Neutrophil (primary cell): ENCODE measurements at regions not wholly inside any gene's neighbourhood (a gene's known extent, or its start where the extent isn't known, plus 50 kb on each side); places are given as distances from the start of the nearest gene placed in this dataset.

ENCODE experiments used
- H3K27ac ChIP-seq: fragments of 200-600 bp; sonication (generic); 2 replicates; pipeline ENCODE4 v1.5.1; 2016; ENCODE audit warnings: mild to moderate bottlenecking, moderate library complexity
- H3K27me3 ChIP-seq: fragments of 200-600 bp; sonication (generic); 2 replicates; pipeline ENCODE4 v1.6.0; 2016; ENCODE audit warnings: mild to moderate bottlenecking
- H3K36me3 ChIP-seq: fragments of 200-600 bp; sonication (generic); 2 replicates; pipeline ENCODE4 v1.5.1; 2017
- H3K4me1 ChIP-seq, 2 experiments: fragments of 200-600 bp in 1 of 2; sonication (generic) in 1 of 2; 1 replicate in 1 of 2; 2 replicates in 1 of 2; pipeline versions ENCODE4 v1.5.1 to v1.6.1; 2013 to 2016; ENCODE audit warnings: low read depth in 1 of 2, low read length in 1 of 2, mild to moderate bottlenecking in 1 of 2, moderate library complexity in 1 of 2; ENCODE audit not compliant: control insufficient read depth in 1 of 2, insufficient read depth in 1 of 2
- H3K4me3 ChIP-seq, 2 experiments: fragments of 200-600 bp in 1 of 2; sonication (generic) in 1 of 2; 1 replicate in 1 of 2; 2 replicates in 1 of 2; pipeline ENCODE4 v1.5.1; 2013 to 2016; ENCODE audit warnings: low read depth in 1 of 2, low read length in 1 of 2, mild to moderate bottlenecking in 1 of 2, moderate library complexity in 1 of 2
- H3K9me3 ChIP-seq: fragments of 200-600 bp; sonication (generic); 2 replicates; pipeline ENCODE4 v1.5.1; 2016
- TF ChIP-seq, protein P1 (sequence below): fragments of 200-600 bp; sonication (generic); IDR thresholded peaks from 2 replicates; pipeline ENCODE4 v1.5.1; 2016; ENCODE audit warnings: antibody characterized with exemption

DNA sequence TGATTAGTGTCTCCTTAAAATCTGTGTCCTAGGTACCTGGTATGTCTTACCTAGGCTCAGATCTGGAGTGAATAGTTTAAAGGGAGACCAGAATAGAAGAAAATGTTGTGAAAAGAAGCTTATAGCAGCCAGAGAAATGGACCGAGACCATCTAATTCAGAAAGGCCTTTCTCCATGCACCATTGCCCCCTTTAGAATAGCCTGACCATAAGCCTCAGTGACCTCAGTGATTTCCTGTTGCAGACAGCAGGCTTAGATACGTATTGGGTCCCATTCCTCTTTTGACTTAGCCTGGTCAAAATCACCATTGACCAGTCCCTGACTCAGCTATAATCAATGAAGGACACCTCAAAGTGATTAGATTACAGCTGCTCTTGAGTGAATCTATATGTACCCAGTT is 690.7 kb upstream of the KLHL29 start:
- Histone ChIP-seq H3K4me1 (no peaks in the 10 kb centered on the region), H3K27me3 (no peaks in the 10 kb centered on the region), H3K27ac (no peak overlapping the region), H3K36me3 (no peaks in the 10 kb centered on the region), H3K4me3 (no peak overlapping the region), H3K9me3 (no peaks in the 10 kb centered on the region)
- TF ChIP-seq, protein P1, sequence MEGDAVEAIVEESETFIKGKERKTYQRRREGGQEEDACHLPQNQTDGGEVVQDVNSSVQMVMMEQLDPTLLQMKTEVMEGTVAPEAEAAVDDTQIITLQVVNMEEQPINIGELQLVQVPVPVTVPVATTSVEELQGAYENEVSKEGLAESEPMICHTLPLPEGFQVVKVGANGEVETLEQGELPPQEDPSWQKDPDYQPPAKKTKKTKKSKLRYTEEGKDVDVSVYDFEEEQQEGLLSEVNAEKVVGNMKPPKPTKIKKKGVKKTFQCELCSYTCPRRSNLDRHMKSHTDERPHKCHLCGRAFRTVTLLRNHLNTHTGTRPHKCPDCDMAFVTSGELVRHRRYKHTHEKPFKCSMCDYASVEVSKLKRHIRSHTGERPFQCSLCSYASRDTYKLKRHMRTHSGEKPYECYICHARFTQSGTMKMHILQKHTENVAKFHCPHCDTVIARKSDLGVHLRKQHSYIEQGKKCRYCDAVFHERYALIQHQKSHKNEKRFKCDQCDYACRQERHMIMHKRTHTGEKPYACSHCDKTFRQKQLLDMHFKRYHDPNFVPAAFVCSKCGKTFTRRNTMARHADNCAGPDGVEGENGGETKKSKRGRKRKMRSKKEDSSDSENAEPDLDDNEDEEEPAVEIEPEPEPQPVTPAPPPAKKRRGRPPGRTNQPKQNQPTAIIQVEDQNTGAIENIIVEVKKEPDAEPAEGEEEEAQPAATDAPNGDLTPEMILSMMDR, result no peak

DNA sequence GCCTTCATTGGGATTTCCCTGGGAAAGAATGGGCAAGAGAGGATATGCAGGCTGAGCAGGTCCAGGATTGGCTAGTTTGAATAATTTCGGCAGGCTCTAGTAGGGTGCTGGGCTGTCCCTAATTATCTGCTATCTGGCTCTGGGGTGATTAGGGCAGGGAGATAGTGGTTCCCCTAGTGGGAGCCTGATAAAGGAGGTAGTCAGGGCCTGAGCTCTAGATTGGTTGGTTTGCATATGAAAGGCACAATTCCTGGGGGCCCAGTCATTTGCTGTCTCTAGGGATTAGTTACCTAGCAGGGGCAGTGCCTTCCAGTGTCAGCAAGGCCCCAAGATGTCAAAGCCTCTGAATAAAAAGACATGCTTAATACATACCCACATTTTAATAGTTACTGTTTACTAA is 690.1 kb upstream of the KLHL29 start:
- TF ChIP-seq, protein P1, result no peak
- H3K27ac ChIP-seq, result no peak overlapping the region
- no peaks in the 10 kb centered on the region for H3K27me3 ChIP-seq
- H3K4me1 ChIP-seq, result no peaks in the 10 kb centered on the region
- no peak overlapping the region for H3K4me3 ChIP-seq
- H3K36me3 ChIP-seq, result no peaks in the 10 kb centered on the region
- no peaks in the 10 kb centered on the region for H3K9me3 ChIP-seq

DNA sequence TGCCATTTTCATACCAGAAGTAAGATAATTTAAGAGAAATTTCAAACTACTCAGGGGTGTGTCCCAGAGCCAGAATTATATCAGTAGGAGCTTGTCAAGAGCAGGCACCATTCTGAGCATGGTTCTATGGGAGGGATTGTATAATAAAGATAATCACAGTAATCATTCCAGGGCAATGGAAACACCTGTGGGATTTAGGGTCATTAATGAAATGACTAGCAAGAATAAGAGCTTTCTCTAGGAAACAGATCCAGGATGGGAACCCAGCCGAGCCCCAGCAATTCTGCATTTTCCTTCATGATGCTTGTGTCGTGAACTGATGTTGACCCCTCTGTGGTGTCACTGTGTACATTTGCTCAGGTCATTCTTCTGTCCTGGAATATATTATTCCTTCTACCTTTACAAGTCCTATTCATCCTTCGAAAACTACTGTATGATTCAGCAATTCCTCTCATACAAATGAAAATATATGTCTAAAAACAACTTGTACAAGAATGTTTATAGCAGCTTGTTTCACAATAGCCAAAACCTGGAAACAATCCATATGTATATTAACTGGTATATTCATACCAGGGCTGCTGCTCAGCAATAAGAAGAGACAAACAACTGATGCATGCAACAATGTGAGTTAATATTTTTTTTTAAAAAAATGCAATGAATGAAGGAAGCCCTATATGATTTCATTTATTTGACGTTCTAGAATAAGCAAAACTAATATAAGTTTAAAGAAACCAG is 687.8 kb upstream of the KLHL29 start:
- H3K36me3 ChIP-seq, result no peaks in the 10 kb centered on the region
- TF ChIP-seq, protein P1, result no peak
- no peak overlapping the region for H3K27ac ChIP-seq
- no peaks in the 10 kb centered on the region for H3K9me3 ChIP-seq
- H3K27me3 ChIP-seq, result no peaks in the 10 kb centered on the region
- no peak overlapping the region for H3K4me3 ChIP-seq
- no peaks in the 10 kb centered on the region for H3K4me1 ChIP-seq

DNA sequence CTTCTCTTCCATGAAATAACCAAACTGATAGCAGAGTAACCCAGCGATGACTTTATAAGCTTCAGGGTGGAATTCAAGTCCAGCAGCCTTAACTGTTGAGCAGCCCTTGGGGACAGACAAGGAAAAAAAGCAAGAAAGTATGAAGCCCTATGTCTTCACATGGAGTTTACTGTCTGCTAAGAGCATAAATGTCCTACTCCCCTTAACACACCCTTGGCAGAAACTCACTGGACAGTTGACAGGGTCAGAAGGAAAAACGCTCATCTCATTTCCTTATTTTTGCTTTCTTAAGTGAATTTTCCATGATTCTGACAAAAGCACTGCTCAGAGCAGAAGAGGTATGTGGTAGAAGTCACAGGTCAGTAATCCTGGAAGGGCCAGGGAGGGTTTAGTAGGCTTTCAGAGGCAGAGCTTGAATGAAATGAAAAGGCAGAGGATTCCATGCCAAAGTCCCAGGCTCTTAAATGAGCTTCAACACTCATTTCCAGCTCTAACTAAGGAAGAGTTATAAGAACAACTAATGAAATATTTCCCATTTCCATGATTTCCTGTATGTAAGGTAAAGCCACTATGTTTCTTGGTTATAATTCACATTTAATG is 683.3 kb upstream of the KLHL29 start:
- Histone ChIP-seq H3K27me3 (no peaks in the 10 kb centered on the region), H3K36me3 (no peaks in the 10 kb centered on the region), H3K4me1 (no peaks in the 10 kb centered on the region), H3K27ac (no peak overlapping the region), H3K4me3 (no peak overlapping the region), H3K9me3 (no peaks in the 10 kb centered on the region)
- TF ChIP-seq, protein P1, result no peak

DNA sequence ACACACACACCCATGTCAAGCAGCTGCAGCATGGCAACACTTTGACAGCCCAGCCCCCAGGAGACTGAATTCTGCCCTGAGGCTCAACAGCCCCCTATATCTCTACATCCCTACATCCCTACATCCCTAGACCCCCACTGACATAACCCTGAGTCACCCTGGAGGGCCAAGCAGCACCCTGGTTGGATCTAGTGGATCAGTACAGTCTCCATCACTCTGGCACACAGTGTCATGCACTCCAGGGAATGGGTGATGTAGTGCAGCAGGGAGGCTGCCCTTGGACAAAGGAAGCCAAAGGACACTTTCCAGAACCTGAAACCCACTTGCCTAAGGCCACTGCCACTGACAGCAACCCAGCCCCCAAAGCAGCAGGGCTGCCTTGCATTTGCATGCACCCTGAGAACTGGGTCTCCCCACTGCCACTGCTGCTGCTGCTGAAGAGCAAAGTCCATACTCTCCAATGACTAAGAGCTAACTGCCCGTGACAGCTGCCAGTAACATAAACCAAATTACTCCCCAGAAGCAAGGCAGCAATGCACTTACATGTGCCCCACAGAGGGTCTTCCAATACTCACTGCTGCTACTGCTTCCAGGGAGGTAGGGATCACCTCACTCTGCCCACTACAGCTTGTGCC is 681.6 kb upstream of the KLHL29 start:
- H3K36me3 ChIP-seq, result no peaks in the 10 kb centered on the region
- no peak overlapping the region for H3K27ac ChIP-seq
- no peak overlapping the region for H3K4me3 ChIP-seq
- no peaks in the 10 kb centered on the region for H3K4me1 ChIP-seq
- H3K27me3 ChIP-seq, result no peaks in the 10 kb centered on the region
- H3K9me3 ChIP-seq, result no peaks in the 10 kb centered on the region
- TF ChIP-seq, protein P1, result no peak
